GM12878 (cell line): ENCODE measurements at regions not wholly inside any gene's neighbourhood (a gene's known extent, or its start where the extent isn't known, plus 50 kb on each side); places are given as distances from the start of the nearest gene placed in this dataset.

ENCODE experiments used
- ATAC-seq: fragments of 200-7000 bp; cut with Tn5 transposase; 3 replicates; pipeline ENCODE4 v1.9.1; 2020; ENCODE audit warnings: mild to moderate bottlenecking, moderate library complexity
- BruUV-seq: library from RNA; stranded (reverse); fragments of 400-500 nt; replicated peaks from 2 replicates; lab custom pipeline; 2021; lab: Mats Ljungman, UMichigan
- CTCF ChIA-PET: fragments of 300-600 bp; sonication (Branson Sonifier 250); formaldehyde crosslinking; extraction: SDS; loops from one replicate; lab custom pipeline; 2021; ENCODE audit warnings: inconsistent platforms; lab: Yijun Ruan, JAX
- POLR2A ChIA-PET: fragments of 350-600 bp; formaldehyde crosslinking; extraction: SDS; loops from one replicate; lab custom pipeline; 2021; ENCODE audit warnings: inconsistent platforms; lab: Charles Lee
- RAD21 ChIA-PET: fragments of 300-600 bp; sonication (Branson Sonifier 250); formaldehyde crosslinking; loops from one replicate; lab custom pipeline; 2023; ENCODE audit warnings: antibody characterized with exemption; ENCODE audit not compliant: unreplicated experiment; lab: Charles Lee
- SMC1A ChIA-PET: fragments of 300-600 bp; sonication (Branson Sonifier 250); formaldehyde crosslinking; loops from one replicate; lab custom pipeline; 2023; ENCODE audit not compliant: unreplicated experiment, uncharacterized antibody; lab: Charles Lee
- DNase-seq: peaks from one replicate; pipeline ENCODE4 v3.0.0-alpha.2; 2011; ENCODE audit warnings: low read depth, low spot score
- FAIRE-seq: peaks from 3 replicates; lab custom pipeline; 2011; peaks lifted over from hg19 to GRCh38; lab: Jason Lieb, UNC
- H2AFZ ChIP-seq: 2 replicates; pipeline ENCODE4 v1.6.0; 2011; ENCODE audit warnings: low read depth, low read length, control low read depth; ENCODE audit not compliant: control insufficient read depth
- H3K27ac ChIP-seq: 2 replicates; pipeline ENCODE4 v1.5.1; 2011; ENCODE audit warnings: control low read depth; ENCODE audit not compliant: control insufficient read depth, insufficient read depth
- H3K27me3 ChIP-seq, 2 experiments: replicated peaks in 1 of 2; 2 replicates each; pipeline versions ENCODE4 v1.6.0 to v1.6.1; 2011; ENCODE audit warnings: low read length in 1 of 2; ENCODE audit not compliant: control insufficient read depth in 2 of 2, insufficient read depth in 2 of 2
- H3K36me3 ChIP-seq, 2 experiments: 2 replicates each; pipeline ENCODE4 v1.5.1; 2011; ENCODE audit warnings: low read length in 1 of 2; ENCODE audit not compliant: control insufficient read depth in 2 of 2, insufficient read depth in 2 of 2
- H3K4me1 ChIP-seq: 2 replicates; pipeline ENCODE4 v1.6.1; 2011; ENCODE audit warnings: mild to moderate bottlenecking, low read length, moderate library complexity, mixed read lengths; ENCODE audit not compliant: control insufficient read depth, insufficient read depth
- H3K4me2 ChIP-seq: 2 replicates; pipeline ENCODE4 v1.6.0; 2011; ENCODE audit warnings: control low read depth; ENCODE audit not compliant: control insufficient read depth, insufficient read depth
- H3K4me3 ChIP-seq: fragments of 200-600 bp; sonication (generic); 2 replicates; pipeline ENCODE4 v1.5.1; 2016
- H3K79me2 ChIP-seq: 2 replicates; pipeline ENCODE4 v1.6.0; 2011; ENCODE audit warnings: low read length; ENCODE audit not compliant: control insufficient read depth, insufficient read depth
- H3K9ac ChIP-seq: 2 replicates; pipeline ENCODE4 v1.8.0; 2011; ENCODE audit warnings: low read length, control low read depth, mixed read lengths; ENCODE audit not compliant: control insufficient read depth, insufficient read depth
- H3K9me3 ChIP-seq: replicated peaks from 3 replicates; pipeline ENCODE4 v1.5.1; 2011; ENCODE audit warnings: mild to moderate bottlenecking, low read length; ENCODE audit not compliant: control insufficient read depth, insufficient read depth
- H4K20me1 ChIP-seq: 2 replicates; pipeline ENCODE4 v1.6.0; 2011; ENCODE audit not compliant: control insufficient read depth, insufficient read depth
- ATF7 ChIP-seq: fragments of 450-650 bp; IDR thresholded peaks from 2 replicates; pipeline ENCODE4 v1.6.1; 2016; ENCODE audit warnings: low read depth, mild to moderate bottlenecking
- E2F4 ChIP-seq: IDR thresholded peaks from 2 replicates; pipeline ENCODE4 v1.6.1; 2012; ENCODE audit warnings: low read depth, low read length, improper control_type of control experiment
- EP300 ChIP-seq, 2 experiments: fragments of 150-350 bp in 1 of 2; IDR thresholded peaks; 2 replicates each; pipeline ENCODE4 v1.6.1; 2011 to 2012; ENCODE audit warnings: low read depth in 2 of 2, low read length in 2 of 2, borderline replicate concordance in 1 of 2, improper control_type of control experiment in 1 of 2, inconsistent platforms in 1 of 2; ENCODE audit not compliant: control insufficient read depth in 1 of 2
- SP1 ChIP-seq: IDR thresholded peaks from one replicate; pipeline ENCODE4 v1.6.1; 2011; ENCODE audit warnings: low read depth, low read length
- SREBF2 ChIP-seq: IDR thresholded peaks from 2 replicates; pipeline ENCODE4 v1.6.1; 2012; ENCODE audit warnings: mild to moderate bottlenecking, low read length
- TCF12 ChIP-seq: IDR thresholded peaks from 2 replicates; pipeline ENCODE4 v1.6.1; 2011; ENCODE audit warnings: low read depth, mild to moderate bottlenecking, low read length
- YBX1 ChIP-seq: fragments of 450-650 bp; IDR thresholded peaks from 2 replicates; pipeline ENCODE4 v1.6.1; 2016; ENCODE audit warnings: antibody characterized with exemption
- ZNF207 ChIP-seq: fragments of 450-650 bp; IDR thresholded peaks from 2 replicates; pipeline ENCODE4 v1.6.1; 2014; ENCODE audit warnings: antibody characterized with exemption, mild to moderate bottlenecking, borderline replicate concordance
- WGBS: methylation state at CpG from one replicate; pipeline ENCODE4 v1.1.6; 2016; ENCODE audit warnings: low lambda C conversion rate; ENCODE audit not compliant: insufficient replicate concordance, insufficient coverage; ENCODE audit errors: missing lambda C conversion rate; 5-methylcytosine and 5-hydroxymethylcytosine counted together
- in situ Hi-C: fragments of 300-500 bp; cut with MboI; formaldehyde crosslinking; loops from 9 replicates; pipeline ENCODE4 v1.14.3; 2018; ENCODE audit warnings: mixed read lengths
- intact Hi-C: fragments of 100-400 bp; cut with micrococcal nuclease; formaldehyde crosslinking; loops from one replicate; pipeline ENCODE4 v1.14.2; 2022; ENCODE audit not compliant: unreplicated experiment

- H3K36me3 ChIP-seq = no peaks in the 10 kb centered on the region
- WGBS = 23% methylated on average over 7 of the region's 7 CpGs
- peaks cover 0 to 4% of the 10 kb centered on the region in 2 experiments; a peak in 1 of 4 replicates for H3K27me3 ChIP-seq
- BruUV-seq = no TSS peak
- intact Hi-C loops = no loop called here
- no peak overlapping the region for H3K4me3 ChIP-seq
- no peak for TF ChIP-seq SP1
- TF ChIP-seq YBX1 = no peak
- no peak for TF ChIP-seq SREBF2
- no peak for TF ChIP-seq EP300 (IDR thresholded peaks at IDR 0.05; ENCODE audit: borderline replicate concordance in 1 of 2, control insufficient read depth in 1 of 2, low read depth in 2 of 2, low read length in 2 of 2)
- POLR2A ChIA-PET = no interaction called here
- DNase-seq (no peak), FAIRE-seq (no peak), ATAC-seq (no peak)
- H2AFZ ChIP-seq = no peak overlapping the region
- no peak overlapping the region for H3K4me2 ChIP-seq
- RAD21 ChIA-PET = no interaction called here
- H3K79me2 ChIP-seq = no peaks in the 10 kb centered on the region
- H3K4me1 ChIP-seq = no peaks in the 10 kb centered on the region
- no peak overlapping the region for H3K9ac ChIP-seq
- SMC1A ChIA-PET = no interaction called here
- H3K27ac ChIP-seq = no peak overlapping the region
- in situ Hi-C loops = no loop called here
- no peaks in the 10 kb centered on the region for H4K20me1 ChIP-seq
- H3K9me3 ChIP-seq = no peaks in the 10 kb centered on the region
- CTCF ChIA-PET = interaction anchor here (0.6 kb wide), 1 partner anchor 1290 kb away, joined by 3 read pairs; no protein-coding TSS in a partner anchor
Observed at GRCh38 chr3:167941234-167941995, 154.3 kb downstream of the GOLIM4 start.

- no peaks in the 10 kb centered on the region for H3K36me3 ChIP-seq
- ChIA-PET RAD21 (no interaction called here), POLR2A (no interaction called here), SMC1A (no interaction called here), CTCF (no interaction called here)
- H4K20me1 ChIP-seq = no peaks in the 10 kb centered on the region
- H3K27ac ChIP-seq = no peak overlapping the region
- H3K4me3 ChIP-seq = no peak overlapping the region
- peaks cover 0 to 4% of the 10 kb centered on the region in 2 experiments; a peak in 1 of 4 replicates for H3K27me3 ChIP-seq
- H3K9ac ChIP-seq = no peak overlapping the region
- DNase-seq = no peak
- no TSS peak for BruUV-seq
- no peaks in the 10 kb centered on the region for H3K9me3 ChIP-seq
- ATAC-seq = no peak
- no peak for TF ChIP-seq ZNF207
- no peak for TF ChIP-seq TCF12
- TF ChIP-seq ATF7 = no peak
- no peak for TF ChIP-seq E2F4
- H2AFZ ChIP-seq = no peak overlapping the region
- no peak for FAIRE-seq
- intact Hi-C loops = no loop called here
- 11% methylated on average over 3 of the region's 3 CpGs for WGBS
- H3K4me1 ChIP-seq = no peaks in the 10 kb centered on the region
- no peak overlapping the region for H3K4me2 ChIP-seq
- in situ Hi-C loops = no loop called here
- no peaks in the 10 kb centered on the region for H3K79me2 ChIP-seq
Observed at GRCh38 chr3:167940241-167940640, 155.5 kb downstream of the GOLIM4 start.
